GM06990 (cell line): ENCODE measurements at regions not wholly inside any gene's neighbourhood (a gene's known extent, or its start where the extent isn't known, plus 50 kb on each side); places are given as distances from the start of the nearest gene placed in this dataset.
"Not testable (repeated sequence)": the region's sequence is repeated elsewhere in the genome, so short reads cannot be mapped to it uniquely, and the experiment has no call there.

ENCODE experiments used
- DNase-seq: peaks from one replicate; pipeline ENCODE4 v3.0.0-alpha.2; 2011; ENCODE audit not compliant: insufficient read length; ENCODE audit errors: extremely low read depth
- H3K27me3 ChIP-seq: replicated peaks from 2 replicates; pipeline ENCODE4 v1.6.0; 2011; ENCODE audit warnings: low read length; ENCODE audit not compliant: control insufficient read depth, insufficient read depth
- H3K36me3 ChIP-seq: 2 replicates; pipeline ENCODE4 v1.5.1; 2011; ENCODE audit warnings: low read length; ENCODE audit not compliant: control insufficient read depth, insufficient read depth
- H3K4me3 ChIP-seq: replicated peaks from 2 replicates; pipeline ENCODE4 v1.5.1; 2011; ENCODE audit warnings: low read depth, mild to moderate bottlenecking, control low read depth, low read length
- TF ChIP-seq, protein P1 (sequence below): IDR thresholded peaks from 2 replicates; pipeline ENCODE4 v1.5.1; 2011; ENCODE audit warnings: low read length, control low read depth, mild to moderate bottlenecking, inconsistent platforms; ENCODE audit not compliant: insufficient read depth, poor library complexity, severe bottlenecking

DNA sequence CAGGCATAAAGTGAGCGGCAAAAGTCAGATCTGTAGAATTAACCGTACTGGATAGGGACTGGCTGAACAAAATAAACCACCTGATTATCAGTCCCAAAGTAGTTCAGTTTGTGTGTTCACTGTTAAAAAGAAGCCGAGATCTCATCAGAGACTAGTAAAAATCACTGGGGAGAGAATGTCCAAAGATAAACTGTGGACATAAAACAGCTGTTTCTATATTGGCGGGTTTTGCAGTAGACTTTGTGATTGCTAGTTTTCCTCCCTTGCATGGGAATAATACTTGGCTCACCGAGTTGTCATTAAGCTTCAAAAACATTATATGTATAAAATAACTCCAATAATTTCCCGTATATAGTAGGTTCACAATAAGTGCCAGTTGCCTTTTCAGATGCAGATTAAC, 114.2 kb upstream of the ID4 start:
- H3K4me3 ChIP-seq, result no peak overlapping the region
- no peak for DNase-seq
- TF ChIP-seq, protein P1, sequence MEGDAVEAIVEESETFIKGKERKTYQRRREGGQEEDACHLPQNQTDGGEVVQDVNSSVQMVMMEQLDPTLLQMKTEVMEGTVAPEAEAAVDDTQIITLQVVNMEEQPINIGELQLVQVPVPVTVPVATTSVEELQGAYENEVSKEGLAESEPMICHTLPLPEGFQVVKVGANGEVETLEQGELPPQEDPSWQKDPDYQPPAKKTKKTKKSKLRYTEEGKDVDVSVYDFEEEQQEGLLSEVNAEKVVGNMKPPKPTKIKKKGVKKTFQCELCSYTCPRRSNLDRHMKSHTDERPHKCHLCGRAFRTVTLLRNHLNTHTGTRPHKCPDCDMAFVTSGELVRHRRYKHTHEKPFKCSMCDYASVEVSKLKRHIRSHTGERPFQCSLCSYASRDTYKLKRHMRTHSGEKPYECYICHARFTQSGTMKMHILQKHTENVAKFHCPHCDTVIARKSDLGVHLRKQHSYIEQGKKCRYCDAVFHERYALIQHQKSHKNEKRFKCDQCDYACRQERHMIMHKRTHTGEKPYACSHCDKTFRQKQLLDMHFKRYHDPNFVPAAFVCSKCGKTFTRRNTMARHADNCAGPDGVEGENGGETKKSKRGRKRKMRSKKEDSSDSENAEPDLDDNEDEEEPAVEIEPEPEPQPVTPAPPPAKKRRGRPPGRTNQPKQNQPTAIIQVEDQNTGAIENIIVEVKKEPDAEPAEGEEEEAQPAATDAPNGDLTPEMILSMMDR, result no peak
- H3K27me3 ChIP-seq, result no peaks in the 10 kb centered on the region
- H3K36me3 ChIP-seq, result no peaks in the 10 kb centered on the region

DNA sequence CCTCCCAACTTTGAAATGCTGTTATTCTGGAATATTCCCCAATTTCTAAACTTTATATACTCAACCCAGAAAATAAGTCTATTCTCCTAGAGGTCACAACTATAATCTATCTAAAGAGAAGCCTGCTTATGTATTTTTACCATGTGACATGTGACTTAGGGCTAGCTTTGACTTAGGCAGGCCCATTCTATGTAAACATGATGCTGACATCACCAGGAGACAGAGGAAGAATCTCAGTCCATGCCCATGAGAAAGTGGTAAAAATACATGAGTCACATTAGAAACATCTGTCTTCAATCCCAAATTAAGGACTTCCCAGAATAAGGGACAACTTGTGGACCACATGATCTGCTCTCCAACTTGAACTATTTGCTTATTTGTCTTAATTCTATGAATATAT, 113.6 kb upstream of the ID4 start:
- H3K27me3 ChIP-seq, result no peaks in the 10 kb centered on the region
- TF ChIP-seq, protein P1, result no peak
- H3K36me3 ChIP-seq, result no peaks in the 10 kb centered on the region
- no peak for DNase-seq
- no peak overlapping the region for H3K4me3 ChIP-seq

DNA sequence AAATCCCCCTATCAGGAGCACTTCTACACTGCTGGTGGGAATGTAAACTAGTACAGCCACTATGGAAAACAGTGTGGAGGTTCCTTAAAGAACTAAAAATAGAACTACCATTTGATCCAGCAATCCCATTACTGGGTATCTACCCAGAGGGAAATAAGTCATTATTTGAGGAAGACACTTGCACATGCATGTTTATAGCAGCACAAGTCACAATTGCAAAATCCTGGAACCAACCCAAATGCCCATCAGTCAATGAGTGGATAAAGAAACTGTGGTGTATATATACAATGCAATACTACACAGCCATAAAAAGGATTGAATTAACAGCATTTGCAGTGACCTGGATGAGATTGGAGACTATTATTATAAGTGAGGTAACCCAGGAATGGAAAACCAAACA, 111.7 kb upstream of the ID4 start:
- DNase-seq, H3K36me3 ChIP-seq, H3K27me3 ChIP-seq, H3K4me3 ChIP-seq: not testable (repeated sequence)

DNA sequence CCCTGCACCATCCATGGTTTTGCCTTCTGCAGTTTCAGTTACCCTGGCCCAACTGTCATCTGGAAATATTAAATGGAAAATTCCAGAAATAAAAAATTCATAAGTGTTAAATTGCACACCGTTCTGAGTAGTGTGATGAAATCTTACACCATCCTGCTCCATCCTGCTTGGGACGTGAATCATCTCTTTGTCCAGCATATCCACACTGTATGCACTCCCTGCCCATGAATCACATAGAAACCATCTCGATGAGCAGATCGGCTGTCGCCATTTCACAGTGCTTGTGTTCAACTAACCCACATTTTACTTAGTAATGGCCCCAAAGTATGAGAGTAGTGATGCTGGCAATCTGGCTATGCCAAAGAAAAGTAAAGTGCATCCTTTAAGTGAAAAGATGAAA, 105.9 kb upstream of the ID4 start:
- no peaks in the 10 kb centered on the region for H3K36me3 ChIP-seq
- no peak for DNase-seq
- H3K27me3 ChIP-seq, result no peaks in the 10 kb centered on the region
- no peak overlapping the region for H3K4me3 ChIP-seq
- TF ChIP-seq, protein P1, result no peak

DNA sequence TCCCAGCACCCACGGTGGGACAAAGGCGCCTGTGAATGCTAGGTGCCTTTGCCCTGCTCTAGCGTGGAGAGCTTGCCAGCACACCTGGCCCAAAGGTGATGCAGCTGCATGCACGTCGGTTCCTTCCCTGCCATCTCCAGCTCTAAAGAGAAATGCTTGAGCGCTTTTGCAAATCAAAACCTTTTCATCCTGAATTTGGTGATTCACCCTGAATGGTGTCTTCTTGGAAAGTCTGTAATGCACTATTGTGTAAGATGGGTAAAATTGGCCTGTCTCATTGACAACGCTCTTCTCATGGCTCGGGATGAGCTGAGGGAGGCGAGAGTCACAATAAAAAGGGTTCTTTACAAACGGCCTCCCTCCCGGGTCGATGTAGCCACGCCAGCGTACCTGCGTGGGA, 103.1 kb upstream of the ID4 start:
- Histone ChIP-seq H3K27me3 (no peaks in the 10 kb centered on the region), H3K36me3 (no peaks in the 10 kb centered on the region), H3K4me3 (no peak overlapping the region)
- TF ChIP-seq, protein P1, result no peak
- DNase-seq, result no peak

DNA sequence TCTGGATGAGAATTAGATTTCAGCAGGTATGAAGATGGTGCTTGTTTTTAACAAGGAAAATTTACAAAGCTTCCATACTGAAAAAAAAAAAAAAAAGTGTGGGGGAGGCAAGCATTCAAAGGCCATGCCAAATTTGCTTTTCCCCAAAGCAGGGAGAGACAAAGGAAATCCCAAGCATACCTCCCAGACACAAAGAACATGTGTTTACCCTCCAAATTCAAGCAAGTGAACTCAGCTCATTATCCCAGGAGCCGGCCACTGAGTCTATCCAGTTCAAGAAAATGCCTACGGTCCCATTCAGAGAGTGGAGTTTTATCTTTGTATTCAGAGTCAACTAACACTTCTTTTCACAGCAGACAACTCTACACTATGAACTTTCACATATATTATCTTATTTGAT, 102.7 kb upstream of the ID4 start:
- TF ChIP-seq, protein P1, result no peak
- Histone ChIP-seq H3K36me3 (no peaks in the 10 kb centered on the region), H3K27me3 (no peaks in the 10 kb centered on the region), H3K4me3 (no peak overlapping the region)
- no peak for DNase-seq
